Activated naive CD4-positive, alpha-beta T cell treated with anti-CD3 and anti-CD28 coated beads for 36 hours (primary cell): ENCODE measurements at regions not wholly inside any gene's neighbourhood (a gene's known extent, or its start where the extent isn't known, plus 50 kb on each side); places are given as distances from the start of the nearest gene placed in this dataset.

Source experiments
- CTCF ChIA-PET: fragments of 350-600 bp; sonication (Branson Sonifier 250); formaldehyde crosslinking; loops from one replicate; lab custom pipeline; 2021; ENCODE audit warnings: antibody characterized with exemption; lab: Charles Lee
- DNase-seq: peaks from one replicate; pipeline ENCODE4 v3.0.0-alpha.2; 2020
- H3K27ac Mint-ChIP-seq: one replicate; pipeline ENCODE4 v1.8.0; 2021; ENCODE audit warnings: mild to moderate bottlenecking, mixed read lengths
- H3K27me3 Mint-ChIP-seq: one replicate; pipeline ENCODE4 v1.8.0; 2021; ENCODE audit warnings: low read depth, mixed read lengths
- H3K36me3 Mint-ChIP-seq: one replicate; pipeline ENCODE4 v1.8.0; 2021; ENCODE audit warnings: low read depth, mixed read lengths
- H3K4me1 Mint-ChIP-seq: one replicate; pipeline ENCODE4 v1.8.0; 2021; ENCODE audit warnings: low read depth, mixed read lengths
- H3K4me3 Mint-ChIP-seq: one replicate; pipeline ENCODE4 v1.8.0; 2021; ENCODE audit warnings: mild to moderate bottlenecking, moderate library complexity, mixed read lengths
- H3K9me3 Mint-ChIP-seq: one replicate; pipeline ENCODE4 v1.8.0; 2021; ENCODE audit warnings: mixed read lengths
- intact Hi-C: fragments of 100-400 bp; cut with micrococcal nuclease; formaldehyde crosslinking; loops from one replicate; pipeline ENCODE4 v1.15.1; 2023

GRCh38 chr10:57964351-57964750, 303.3 kb downstream of the IPMK start:
- intact Hi-C loops: no loop called here
- no peak overlapping the region for H3K27ac Mint-ChIP-seq
- H3K9me3 Mint-ChIP-seq: no peaks in the 10 kb centered on the region
- H3K27me3 Mint-ChIP-seq: no peaks in the 10 kb centered on the region
- DNase-seq: no peak
- CTCF ChIA-PET: no interaction called here
- H3K4me1 Mint-ChIP-seq: no peaks in the 10 kb centered on the region
- H3K36me3 Mint-ChIP-seq: no peaks in the 10 kb centered on the region
- H3K4me3 Mint-ChIP-seq: no peak overlapping the region

GRCh38 chr10:57963546-57963945, 304.1 kb downstream of the IPMK start:
- no peaks in the 10 kb centered on the region for H3K36me3 Mint-ChIP-seq
- H3K4me3 Mint-ChIP-seq: no peak overlapping the region
- CTCF ChIA-PET: no interaction called here
- no peaks in the 10 kb centered on the region for H3K27me3 Mint-ChIP-seq
- DNase-seq: no peak
- intact Hi-C loops: no loop called here
- H3K4me1 Mint-ChIP-seq: no peaks in the 10 kb centered on the region
- H3K27ac Mint-ChIP-seq: no peak overlapping the region
- no peaks in the 10 kb centered on the region for H3K9me3 Mint-ChIP-seq

- no peak for DNase-seq
- CTCF ChIA-PET: no interaction called here
- Mint-ChIP-seq H3K4me3 (no peak overlapping the region), H3K36me3 (no peaks in the 10 kb centered on the region), H3K4me1 (no peaks in the 10 kb centered on the region), H3K27ac (no peak overlapping the region), H3K27me3 (no peaks in the 10 kb centered on the region), H3K9me3 (no peaks in the 10 kb centered on the region)
- intact Hi-C loops: no loop called here
These were observed 304.9 kb downstream of the IPMK start for GRCh38 chr10:57962839-57963238.

GRCh38 chr10:57961487-57961886, 306.2 kb downstream of the IPMK start:
- Mint-ChIP-seq H3K4me1 (no peaks in the 10 kb centered on the region), H3K27ac (no peak overlapping the region), H3K36me3 (no peaks in the 10 kb centered on the region), H3K9me3 (no peaks in the 10 kb centered on the region), H3K27me3 (no peaks in the 10 kb centered on the region), H3K4me3 (no peak overlapping the region)
- DNase-seq: no peak
- CTCF ChIA-PET: interaction anchor here (0.6 kb wide), 1 partner anchor 25 kb away, joined by 3 read pairs; no protein-coding TSS in a partner anchor
- intact Hi-C loops: no loop called here

- Mint-ChIP-seq H3K27me3 (no peaks in the 10 kb centered on the region), H3K4me3 (no peak overlapping the region), H3K9me3 (no peaks in the 10 kb centered on the region), H3K4me1 (no peaks in the 10 kb centered on the region), H3K36me3 (no peaks in the 10 kb centered on the region), H3K27ac (no peak overlapping the region)
- CTCF ChIA-PET: no interaction called here
- no peak for DNase-seq
- intact Hi-C loops: no loop called here
These were observed 307.3 kb downstream of the IPMK start for GRCh38 chr10:57960406-57960805.

- CTCF ChIA-PET: no interaction called here
- Mint-ChIP-seq H3K4me3 (no peak overlapping the region), H3K27ac (no peak overlapping the region), H3K9me3 (no peaks in the 10 kb centered on the region), H3K36me3 (no peaks in the 10 kb centered on the region), H3K27me3 (no peaks in the 10 kb centered on the region), H3K4me1 (no peaks in the 10 kb centered on the region)
- no peak for DNase-seq
- intact Hi-C loops: no loop called here
These were observed 308.2 kb downstream of the IPMK start for GRCh38 chr10:57959318-57960006.

- no peaks in the 10 kb centered on the region for H3K27me3 Mint-ChIP-seq
- intact Hi-C loops: no loop called here
- no peaks in the 10 kb centered on the region for H3K36me3 Mint-ChIP-seq
These were observed 312.6 kb downstream of the IPMK start for GRCh38 chr10:57955076-57955475.

GRCh38 chr10:57952741-57953140, 315.0 kb downstream of the IPMK start:
- H3K36me3 Mint-ChIP-seq: no peaks in the 10 kb centered on the region
- no peaks in the 10 kb centered on the region for H3K27me3 Mint-ChIP-seq
- H3K27ac Mint-ChIP-seq: no peak overlapping the region
- CTCF ChIA-PET: no interaction called here
- no peak overlapping the region for H3K4me3 Mint-ChIP-seq
- intact Hi-C loops: no loop called here
- no peaks in the 10 kb centered on the region for H3K4me1 Mint-ChIP-seq
- H3K9me3 Mint-ChIP-seq: no peaks in the 10 kb centered on the region
- DNase-seq: no peak

More at GRCh38 chr10:57955076-57955475, 312.6 kb downstream of the IPMK start:
- Mint-ChIP-seq H3K4me1 (no peaks in the 10 kb centered on the region), H3K9me3 (no peaks in the 10 kb centered on the region), H3K4me3 (no peak overlapping the region), H3K27ac (no peak overlapping the region)
- CTCF ChIA-PET: no interaction called here
- no peak for DNase-seq

- no peaks in the 10 kb centered on the region for H3K9me3 Mint-ChIP-seq
- H3K4me3 Mint-ChIP-seq: no peak overlapping the region
- no peak overlapping the region for H3K27ac Mint-ChIP-seq
- H3K4me1 Mint-ChIP-seq: no peaks in the 10 kb centered on the region
- H3K27me3 Mint-ChIP-seq: no peaks in the 10 kb centered on the region
- no peak for DNase-seq
- CTCF ChIA-PET: no interaction called here
- intact Hi-C loops: no loop called here
- H3K36me3 Mint-ChIP-seq: no peaks in the 10 kb centered on the region
These were observed 317.2 kb downstream of the IPMK start for GRCh38 chr10:57950442-57950974.

GRCh38 chr10:57948796-57949195, 318.9 kb downstream of the IPMK start:
- Mint-ChIP-seq H3K36me3 (no peaks in the 10 kb centered on the region), H3K27me3 (no peaks in the 10 kb centered on the region), H3K4me1 (no peaks in the 10 kb centered on the region), H3K4me3 (no peak overlapping the region), H3K9me3 (no peaks in the 10 kb centered on the region), H3K27ac (no peak overlapping the region)
- CTCF ChIA-PET: no interaction called here
- no peak for DNase-seq
- intact Hi-C loops: no loop called here

- intact Hi-C loops: no loop called here
- CTCF ChIA-PET: no interaction called here
- Mint-ChIP-seq H3K4me1 (no peaks in the 10 kb centered on the region), H3K9me3 (no peaks in the 10 kb centered on the region), H3K36me3 (no peaks in the 10 kb centered on the region), H3K27me3 (no peaks in the 10 kb centered on the region), H3K27ac (no peak overlapping the region), H3K4me3 (no peak overlapping the region)
- DNase-seq: no peak
These were observed 320.9 kb downstream of the IPMK start for GRCh38 chr10:57946833-57947232.

- intact Hi-C loops: no loop called here
- no peaks in the 10 kb centered on the region for H3K4me1 Mint-ChIP-seq
These were observed 324.0 kb downstream of the IPMK start for GRCh38 chr10:57943701-57944100.

GRCh38 chr10:57925045-57925444, 342.6 kb downstream of the IPMK start:
- no peak overlapping the region for H3K27ac Mint-ChIP-seq
- intact Hi-C loops: no loop called here
- H3K36me3 Mint-ChIP-seq: no peaks in the 10 kb centered on the region
- H3K9me3 Mint-ChIP-seq: peaks cover 6% of the 10 kb centered on the region
- CTCF ChIA-PET: no interaction called here
- DNase-seq: no peak
- no peaks in the 10 kb centered on the region for H3K27me3 Mint-ChIP-seq
- H3K4me3 Mint-ChIP-seq: no peak overlapping the region
- no peaks in the 10 kb centered on the region for H3K4me1 Mint-ChIP-seq

More at GRCh38 chr10:57943701-57944100, 324.0 kb downstream of the IPMK start:
- Mint-ChIP-seq H3K27ac (no peak overlapping the region), H3K4me3 (no peak overlapping the region), H3K36me3 (no peaks in the 10 kb centered on the region), H3K27me3 (no peaks in the 10 kb centered on the region), H3K9me3 (no peaks in the 10 kb centered on the region)
- DNase-seq: no peak
- CTCF ChIA-PET: no interaction called here
